ENCODE measurements at regions not wholly inside any gene's neighbourhood (a gene's known extent, or its start where the extent isn't known, plus 50 kb on each side); places are given as distances from the start of the nearest gene placed in this dataset.
"Not testable (repeated sequence)": the region's sequence is repeated elsewhere in the genome, so short reads cannot be mapped to it uniquely, and the experiment has no call there.

- Histone ChIP-seq H3K27ac (ENCODE audit: low read length) (no peak overlapping the region), H3K9ac (ENCODE audit: low read depth, low read length) (no peak overlapping the region), H3K36me3 (ENCODE audit: insufficient read depth, low read length) (no peaks in the 10 kb centered on the region), H3K79me2 (ENCODE audit: insufficient read depth, low read length) (no peaks in the 10 kb centered on the region), H3K4me1 (ENCODE audit: insufficient read depth, low read length) (no peaks in the 10 kb centered on the region), H4K20me1 (ENCODE audit: insufficient read depth, low read length) (no peaks in the 10 kb centered on the region), H3K4me3 (ENCODE audit: low read depth in 1 of 2, low read length in 2 of 2) (no peak overlapping the region), H3K4me2 (ENCODE audit: insufficient read depth, low read length) (no peak overlapping the region), H2AFZ (ENCODE audit: low read depth, low read length) (no peak overlapping the region), H3K27me3 (ENCODE audit: insufficient read depth, low read length, poor library complexity) (no peaks in the 10 kb centered on the region), H3K9me3 (ENCODE audit: insufficient read depth, low read length, severe bottlenecking) (no peaks in the 10 kb centered on the region)
- no peak for ATAC-seq (ENCODE audit: insufficient read depth, low read depth)
- no peak for TF ChIP-seq CTCF (IDR thresholded peaks at IDR 0.05; ENCODE audit: borderline replicate concordance, extremely low read depth, low read length, poor library complexity, severe bottlenecking)
- no peak for TF ChIP-seq EZH2 (IDR thresholded peaks at IDR 0.05; ENCODE audit: borderline replicate concordance, low read depth, low read length, severe bottlenecking)
- DNase-seq = no peak
Measured at GRCh38 chr11:29051935-29052334, 943.7 kb downstream of the METTL15 start.

GRCh38 chr11:29050962-29051361 is 942.8 kb downstream of the METTL15 start:
- not testable (repeated sequence) for H3K4me2 ChIP-seq (ENCODE audit: insufficient read depth, low read length); H3K27me3 ChIP-seq (ENCODE audit: insufficient read depth, low read length, poor library complexity); H4K20me1 ChIP-seq (ENCODE audit: insufficient read depth, low read length); H3K36me3 ChIP-seq (ENCODE audit: insufficient read depth, low read length); H3K27ac ChIP-seq (ENCODE audit: low read length); H3K79me2 ChIP-seq (ENCODE audit: insufficient read depth, low read length); DNase-seq; H3K4me3 ChIP-seq (ENCODE audit: low read depth in 1 of 2, low read length in 2 of 2); H3K4me1 ChIP-seq (ENCODE audit: insufficient read depth, low read length); ATAC-seq (ENCODE audit: insufficient read depth, low read depth); H3K9me3 ChIP-seq (ENCODE audit: insufficient read depth, low read length, severe bottlenecking); H3K9ac ChIP-seq (ENCODE audit: low read depth, low read length); H2AFZ ChIP-seq (ENCODE audit: low read depth, low read length)

- no peaks in the 10 kb centered on the region for H3K36me3 ChIP-seq (ENCODE audit: insufficient read depth, low read length)
- no peak overlapping the region for H2AFZ ChIP-seq (ENCODE audit: low read depth, low read length)
- H3K79me2 ChIP-seq (ENCODE audit: insufficient read depth, low read length) = no peaks in the 10 kb centered on the region
- no peaks in the 10 kb centered on the region for H3K27me3 ChIP-seq (ENCODE audit: insufficient read depth, low read length, poor library complexity)
- no peak overlapping the region for H3K4me2 ChIP-seq (ENCODE audit: insufficient read depth, low read length)
- H3K27ac ChIP-seq (ENCODE audit: low read length) = no peak overlapping the region
- TF ChIP-seq EZH2 (IDR thresholded peaks at IDR 0.05; ENCODE audit: borderline replicate concordance, low read depth, low read length, severe bottlenecking) (no peak), CTCF (IDR thresholded peaks at IDR 0.05; ENCODE audit: borderline replicate concordance, extremely low read depth, low read length, poor library complexity, severe bottlenecking) (no peak)
- peaks cover 3% of the 10 kb centered on the region for H3K9me3 ChIP-seq (ENCODE audit: insufficient read depth, low read length, severe bottlenecking)
- H3K4me3 ChIP-seq (ENCODE audit: low read depth in 1 of 2, low read length in 2 of 2) = no peak overlapping the region
- no peak for DNase-seq
- H4K20me1 ChIP-seq (ENCODE audit: insufficient read depth, low read length) = no peaks in the 10 kb centered on the region
- H3K4me1 ChIP-seq (ENCODE audit: insufficient read depth, low read length) = no peaks in the 10 kb centered on the region
- H3K9ac ChIP-seq (ENCODE audit: low read depth, low read length) = no peak overlapping the region
- no peak for ATAC-seq (ENCODE audit: insufficient read depth, low read depth)
Measured at GRCh38 chr11:29040489-29040888, 932.3 kb downstream of the METTL15 start.

GRCh38 chr11:29032384-29033149 is 924.4 kb downstream of the METTL15 start:
- no peak overlapping the region for H3K9ac ChIP-seq (ENCODE audit: low read depth, low read length)

More at GRCh38 chr11:29032384-29033149, 924.4 kb downstream of the METTL15 start:
- no peaks in the 10 kb centered on the region for H3K79me2 ChIP-seq (ENCODE audit: insufficient read depth, low read length)
- TF ChIP-seq EZH2 (IDR thresholded peaks at IDR 0.05; ENCODE audit: borderline replicate concordance, low read depth, low read length, severe bottlenecking) (no peak), CTCF (IDR thresholded peaks at IDR 0.05; ENCODE audit: borderline replicate concordance, extremely low read depth, low read length, poor library complexity, severe bottlenecking) (no peak)
- H3K9me3 ChIP-seq (ENCODE audit: insufficient read depth, low read length, severe bottlenecking) = peaks cover 11% of the 10 kb centered on the region
- no peak overlapping the region for H2AFZ ChIP-seq (ENCODE audit: low read depth, low read length)
- no peaks in the 10 kb centered on the region for H3K4me1 ChIP-seq (ENCODE audit: insufficient read depth, low read length)
- no peaks in the 10 kb centered on the region for H3K36me3 ChIP-seq (ENCODE audit: insufficient read depth, low read length)
- no peak overlapping the region for H3K27ac ChIP-seq (ENCODE audit: low read length)
- H3K4me3 ChIP-seq (ENCODE audit: low read depth in 1 of 2, low read length in 2 of 2) = no peak overlapping the region
- ATAC-seq (ENCODE audit: insufficient read depth, low read depth) = no peak
- H4K20me1 ChIP-seq (ENCODE audit: insufficient read depth, low read length) = no peaks in the 10 kb centered on the region
- H3K27me3 ChIP-seq (ENCODE audit: insufficient read depth, low read length, poor library complexity) = no peaks in the 10 kb centered on the region
- no peak overlapping the region for H3K4me2 ChIP-seq (ENCODE audit: insufficient read depth, low read length)
- DNase-seq = no peak

Data from DND-41 (cell line).